ENCODE measurements at regions not wholly inside any gene's neighbourhood (a gene's known extent, or its start where the extent isn't known, plus 50 kb on each side); places are given as distances from the start of the nearest gene placed in this dataset.

GRCh38 chr2:126495189-126495588, 160.8 kb upstream of the GYPC start:
- DNase-seq (ENCODE audit: low spot score): no peak

GRCh38 chr2:126496493-126496892, 159.5 kb upstream of the GYPC start:
- no peak for DNase-seq (ENCODE audit: low spot score)

DNA sequence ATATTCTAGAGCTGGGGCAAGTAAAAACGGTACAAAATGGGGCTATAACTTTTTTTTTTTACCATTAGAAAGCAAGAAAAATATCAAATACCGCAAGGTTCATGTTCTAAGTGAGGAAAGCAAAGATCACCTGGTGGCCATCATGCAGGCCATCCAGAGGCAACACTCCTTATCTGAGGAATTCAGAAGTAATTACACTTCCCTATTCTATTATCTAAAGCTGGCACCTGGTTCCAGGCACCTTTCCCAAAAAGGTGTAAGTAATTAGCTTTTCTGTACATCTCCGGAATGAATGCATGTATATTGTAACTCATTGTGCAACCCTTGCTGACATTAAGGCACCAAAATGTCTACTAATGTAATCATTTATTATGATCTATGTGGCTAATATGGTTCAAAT, 152.5 kb upstream of the GYPC start:
- DNase-seq (ENCODE audit: low spot score): no peak

DNA sequence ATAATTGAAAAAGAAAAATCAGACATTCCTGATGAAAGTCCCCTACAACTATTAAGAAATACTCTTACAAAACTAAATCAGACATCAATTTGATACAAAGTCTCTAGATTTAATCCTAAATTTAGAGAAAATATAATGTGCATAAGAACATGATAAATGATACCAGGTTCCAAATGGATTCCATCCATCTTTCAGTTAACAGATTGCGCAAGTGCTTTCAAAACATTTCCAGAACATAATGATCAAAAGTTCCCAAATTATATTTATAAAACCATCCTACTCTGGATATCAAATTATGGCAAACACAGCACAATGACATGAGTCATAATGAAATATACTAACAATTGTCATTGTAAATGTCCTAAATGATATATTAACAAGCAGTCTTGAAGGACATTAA, 151.0 kb upstream of the GYPC start:
- no peak for DNase-seq (ENCODE audit: low spot score)

GRCh38 chr2:126506786-126507185, 149.2 kb upstream of the GYPC start:
- no peak for DNase-seq (ENCODE audit: low spot score)

GRCh38 chr2:126507425-126507911, 148.5 kb upstream of the GYPC start:
- DNase-seq (ENCODE audit: low spot score): no peak

- DNase-seq (ENCODE audit: low spot score): no peak
Observed at GRCh38 chr2:126510356-126510755, 145.6 kb upstream of the GYPC start.

- DNase-seq (ENCODE audit: low spot score): no peak
Observed at GRCh38 chr2:126510960-126511359, 145.0 kb upstream of the GYPC start.

DNA sequence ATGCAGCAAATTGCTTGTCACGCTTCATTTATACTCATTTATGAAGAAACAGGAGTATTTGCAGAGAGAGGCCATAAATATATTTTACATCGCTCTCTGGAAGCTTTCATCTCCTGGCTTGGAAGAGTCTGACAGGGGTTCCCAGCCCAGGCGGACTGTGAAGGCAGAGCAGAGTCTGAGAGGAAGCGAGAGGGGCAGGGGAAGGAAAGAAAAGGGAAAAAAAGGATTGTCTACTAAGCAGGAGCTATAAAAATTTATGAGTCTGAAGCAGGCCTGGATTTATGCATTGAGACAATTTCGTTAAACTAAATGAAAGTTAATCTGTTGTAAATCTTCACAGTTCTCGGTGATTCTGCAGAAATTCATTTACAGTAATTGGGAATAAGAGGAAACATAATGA, 143.9 kb upstream of the GYPC start:
- DNase-seq (ENCODE audit: low spot score): no peak

DNA sequence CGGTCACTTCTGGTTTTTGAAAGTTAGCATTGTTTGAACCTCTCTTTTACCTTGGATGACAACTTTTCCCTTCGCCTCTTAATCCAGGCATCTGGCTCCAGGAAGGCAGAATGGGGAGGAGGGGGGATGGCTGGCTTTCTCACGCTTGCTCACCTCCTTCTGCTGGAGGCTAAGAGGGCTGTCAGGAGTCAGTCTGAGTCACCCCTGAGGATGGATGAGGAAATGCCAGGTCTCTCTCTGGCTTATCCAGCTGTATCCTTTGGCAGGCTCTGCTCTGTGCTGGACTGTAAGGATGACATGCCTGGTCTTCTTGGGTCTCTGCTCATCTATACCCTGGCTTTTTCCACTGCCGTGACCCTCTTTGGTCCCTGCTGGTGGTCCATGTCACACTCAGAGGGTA, 142.9 kb upstream of the GYPC start:
- DNase-seq (ENCODE audit: low spot score): no peak

- DNase-seq (ENCODE audit: low spot score): no peak
Observed at GRCh38 chr2:126515471-126515870, 140.5 kb upstream of the GYPC start.

DNA sequence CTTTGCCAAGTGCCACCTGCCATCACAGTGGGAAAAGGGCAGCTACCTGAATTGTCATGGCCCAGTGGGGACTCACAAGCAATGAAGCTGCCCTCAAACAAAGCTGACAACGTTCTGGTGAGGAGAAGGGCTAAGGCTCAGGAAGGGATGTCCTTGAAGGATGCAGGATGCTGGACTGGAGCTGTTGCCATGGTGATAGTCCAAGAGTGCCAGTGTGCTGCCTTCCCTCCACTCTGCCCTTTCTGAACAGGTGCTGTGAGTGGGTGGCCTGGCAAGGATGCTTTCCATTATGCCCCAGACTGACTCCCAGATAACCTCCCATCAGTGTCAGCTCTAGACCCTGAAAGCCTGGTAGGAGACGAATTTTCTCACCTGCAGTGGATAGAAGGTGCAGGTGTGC, 137.8 kb upstream of the GYPC start:
- no peak for DNase-seq (ENCODE audit: low spot score)

- no peak for DNase-seq (ENCODE audit: low spot score)
Observed at GRCh38 chr2:126527836-126528490, 128.0 kb upstream of the GYPC start.

DNA sequence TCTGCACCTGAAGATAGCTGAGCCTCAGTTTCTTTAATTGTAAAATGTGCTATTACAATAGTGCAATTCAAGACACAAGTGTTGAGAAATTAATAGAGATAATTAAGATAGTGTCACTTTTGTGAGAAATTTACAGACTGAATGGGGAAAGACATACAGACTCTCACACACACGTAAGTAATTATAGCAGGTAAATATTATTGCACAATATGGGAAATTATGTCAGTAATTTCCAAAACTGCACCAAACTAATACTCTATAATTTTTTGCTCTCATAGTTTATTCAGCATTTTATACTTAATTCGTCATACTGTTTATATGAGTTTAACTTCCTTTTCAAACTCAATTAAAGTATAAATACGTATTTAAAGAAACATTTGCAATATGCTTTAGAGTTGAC, 124.9 kb upstream of the GYPC start:
- DNase-seq (ENCODE audit: low spot score): no peak

GRCh38 chr2:126534478-126534877, 121.5 kb upstream of the GYPC start:
- DNase-seq (ENCODE audit: low spot score): no peak

- no peak for DNase-seq (ENCODE audit: low spot score)
Observed at GRCh38 chr2:126535408-126535807, 120.5 kb upstream of the GYPC start.

DNA sequence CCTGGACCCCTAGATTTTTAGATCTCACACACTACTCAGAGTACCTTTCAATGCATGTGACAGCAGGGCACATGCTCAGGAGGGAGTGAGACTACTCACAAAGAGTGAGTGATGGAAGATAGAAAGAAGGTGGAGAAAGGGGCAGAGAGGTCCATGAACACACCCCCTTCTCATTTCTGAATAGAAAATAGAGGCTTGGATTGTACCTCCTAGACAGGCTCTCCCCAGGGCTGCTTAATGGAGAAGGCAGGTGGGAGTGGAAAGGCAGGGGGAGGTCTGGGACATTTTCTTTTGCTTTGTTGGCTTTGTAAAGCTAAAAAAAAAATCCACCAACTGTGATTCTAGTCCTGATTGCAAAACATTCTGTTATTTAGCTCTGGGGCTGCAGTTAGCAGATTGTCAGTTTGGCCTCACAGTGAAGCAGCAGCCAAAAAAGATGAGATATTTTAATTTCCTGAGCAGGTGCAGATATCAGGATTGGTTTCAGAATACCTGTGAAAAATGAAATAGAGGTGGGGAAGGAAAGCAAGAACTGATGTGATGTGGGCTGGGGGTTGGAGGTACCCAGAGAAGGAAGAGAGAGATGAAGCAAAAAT, 119.3 kb upstream of the GYPC start:
- no peak for DNase-seq (ENCODE audit: low spot score)

- DNase-seq (ENCODE audit: low spot score): no peak
Observed at GRCh38 chr2:126539101-126539500, 116.9 kb upstream of the GYPC start.

GRCh38 chr2:126542247-126542646, 113.7 kb upstream of the GYPC start:
- DNase-seq (ENCODE audit: low spot score): no peak

- DNase-seq (ENCODE audit: low spot score): no peak
Observed at GRCh38 chr2:126543081-126543480, 112.9 kb upstream of the GYPC start.

DNA sequence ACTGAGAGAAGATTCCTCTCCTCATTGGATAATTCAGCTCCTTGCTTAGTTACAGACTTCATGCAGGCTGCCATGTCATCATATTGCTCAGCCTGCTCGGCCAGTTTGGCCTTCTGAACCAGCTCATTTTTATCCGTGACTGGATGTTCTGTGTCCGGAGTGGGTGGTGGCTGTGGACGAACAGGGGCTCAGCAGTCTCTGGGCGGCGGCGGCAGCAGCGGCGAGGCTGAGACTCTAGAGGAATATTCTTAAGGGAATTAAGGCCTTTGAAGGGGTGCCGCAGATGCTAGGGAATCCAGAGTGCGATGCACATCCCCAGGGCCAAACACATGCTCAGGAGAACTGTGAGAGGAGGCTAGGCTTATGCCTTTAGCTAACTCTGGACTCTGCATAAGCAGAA, 97.9 kb upstream of the GYPC start:
- no peak for DNase-seq (ENCODE audit: low spot score)

- DNase-seq (ENCODE audit: low spot score): no peak
Observed at GRCh38 chr2:126568734-126569133, 87.2 kb upstream of the GYPC start.

- DNase-seq (ENCODE audit: low spot score): no peak
Observed at GRCh38 chr2:126571403-126571802, 84.6 kb upstream of the GYPC start.

GRCh38 chr2:126575631-126576030, 80.3 kb upstream of the GYPC start:
- DNase-seq (ENCODE audit: low spot score): no peak

All from globus pallidus (tissue), 1 donor.